SKM-1 (cell line): ENCODE measurements at regions not wholly inside any gene's neighbourhood (a gene's known extent, or its start where the extent isn't known, plus 50 kb on each side); places are given as distances from the start of the nearest gene placed in this dataset.

Experiments used
- DNase-seq: peaks from one replicate; lab custom pipeline; 2025; ENCODE audit not compliant: unreplicated experiment; lab: John Stamatoyannopoulos, UW

GRCh38 chr12:105942281-105942680 is 196.5 kb downstream of the NUAK1 start:
- DNase-seq, result no peak

DNA sequence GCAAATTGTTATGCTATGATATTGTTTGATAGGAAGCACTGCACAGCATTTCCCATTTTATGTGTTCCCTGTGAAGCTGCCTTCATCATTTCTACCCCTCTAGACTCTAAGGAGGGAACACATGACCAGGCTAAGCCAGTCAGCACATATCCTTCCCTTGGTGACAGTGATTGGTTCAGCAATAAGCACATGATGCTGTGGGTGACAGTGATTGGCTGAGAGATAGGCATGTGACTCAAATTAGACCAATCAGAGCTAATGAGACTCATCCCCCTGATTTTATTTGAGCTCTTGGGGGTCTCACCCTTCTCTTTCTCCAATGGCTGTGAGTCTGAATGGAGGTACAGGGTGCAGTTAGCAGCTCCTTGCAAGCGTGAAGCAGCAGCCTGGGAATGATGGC is 195.2 kb downstream of the NUAK1 start:
- no peak for DNase-seq

GRCh38 chr12:105944628-105945027 is 194.1 kb downstream of the NUAK1 start:
- no peak for DNase-seq

DNA sequence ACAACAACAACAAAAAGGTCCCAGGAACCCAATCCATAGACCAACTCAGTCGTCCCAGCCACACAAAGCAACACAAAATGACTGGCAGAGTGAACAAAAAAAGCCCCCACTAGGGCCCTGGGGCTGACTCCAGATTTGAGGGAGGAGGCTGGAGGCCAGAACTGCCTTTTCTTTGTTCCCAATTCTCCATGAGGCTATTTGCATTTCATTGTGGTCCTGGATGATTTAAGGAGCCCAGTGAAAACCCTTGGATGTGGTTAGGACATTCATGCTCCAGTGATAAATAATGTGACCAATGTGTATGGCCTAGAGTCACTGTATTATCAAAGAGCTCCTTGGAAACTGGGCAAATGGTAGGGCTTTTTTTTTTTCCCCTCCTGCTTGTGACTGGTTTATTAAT is 192.9 kb downstream of the NUAK1 start:
- no peak for DNase-seq

DNA sequence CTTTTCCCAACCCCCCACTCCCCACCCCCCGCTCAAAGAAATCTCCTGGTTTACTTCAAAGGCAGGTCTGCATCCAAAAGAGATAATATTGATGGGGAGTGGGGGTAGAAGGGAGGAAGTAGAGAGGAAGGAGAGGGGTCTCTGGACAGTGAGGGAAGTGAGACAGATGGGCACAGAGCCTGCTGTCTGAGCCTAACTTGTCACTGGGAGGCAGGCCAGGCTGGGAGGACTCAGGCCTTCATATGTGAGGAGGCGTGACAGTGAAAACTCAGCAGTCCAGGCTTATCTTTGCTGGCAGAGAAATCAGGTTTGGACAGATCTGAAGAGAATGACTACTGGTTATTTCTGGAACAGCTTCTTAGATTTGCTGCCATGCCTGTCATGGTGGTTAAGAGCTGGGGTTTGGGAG is 192.3 kb downstream of the NUAK1 start:
- DNase-seq, result no peak

DNA sequence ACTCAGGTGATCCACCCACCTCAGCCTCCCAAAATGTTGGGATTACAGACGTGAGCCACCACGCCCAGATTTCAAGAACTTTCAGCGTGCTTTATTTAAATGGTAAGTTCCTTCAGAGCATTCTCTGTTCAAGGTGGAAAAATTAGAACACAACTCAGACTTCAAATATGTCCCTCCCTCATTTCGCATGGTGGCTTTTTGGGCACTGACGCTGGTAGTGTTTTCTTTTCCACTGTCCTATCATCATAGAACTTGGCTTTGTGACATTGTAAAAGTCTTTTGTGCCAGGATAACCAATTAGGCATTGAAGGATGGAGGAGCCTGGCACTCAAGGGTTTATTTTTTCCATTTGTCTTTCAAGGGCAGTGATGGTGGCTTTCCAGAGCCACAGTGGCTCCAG is 190.8 kb downstream of the NUAK1 start:
- no peak for DNase-seq

DNA sequence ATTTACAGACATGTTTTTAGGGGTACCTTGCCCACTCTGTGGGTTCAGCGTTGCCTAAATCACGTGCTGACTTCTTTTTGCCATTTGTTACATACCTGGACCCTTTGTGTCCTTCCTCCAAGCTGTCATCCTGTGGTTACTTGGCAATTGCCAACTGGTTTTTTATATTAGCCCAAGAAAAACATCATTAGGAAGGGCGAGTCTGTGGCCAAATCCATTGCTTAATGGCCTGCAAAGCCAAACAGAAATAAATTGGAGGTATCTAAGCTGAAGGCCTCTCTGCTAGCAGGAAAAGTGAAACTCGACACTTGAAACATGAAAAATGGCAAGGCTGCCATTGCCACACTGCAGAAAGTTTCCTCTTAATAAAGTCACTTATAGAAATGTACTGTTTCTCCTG is 190.4 kb downstream of the NUAK1 start:
- DNase-seq, result no peak

- no peak for DNase-seq
These were observed 189.4 kb downstream of the NUAK1 start for GRCh38 chr12:105949391-105949790.

DNA sequence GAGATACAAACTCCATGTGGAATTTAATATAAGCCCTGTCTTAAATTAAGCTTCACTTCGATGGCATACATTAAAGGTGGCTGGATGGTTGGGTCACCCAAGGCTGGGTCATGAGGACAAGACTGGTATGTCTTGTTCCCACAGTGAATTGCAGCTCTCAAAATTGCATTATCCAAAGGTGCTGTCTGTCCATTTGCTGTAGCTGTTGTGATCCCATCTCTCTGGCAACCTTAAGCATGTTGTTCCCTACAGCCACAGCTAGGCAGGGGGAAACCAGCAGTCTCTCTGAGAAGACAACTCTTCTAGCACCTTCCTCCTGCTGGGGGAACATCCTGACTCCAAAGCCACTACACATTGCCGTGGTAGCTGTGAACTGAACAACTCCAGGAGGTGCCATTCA is 187.0 kb downstream of the NUAK1 start:
- no peak for DNase-seq

DNA sequence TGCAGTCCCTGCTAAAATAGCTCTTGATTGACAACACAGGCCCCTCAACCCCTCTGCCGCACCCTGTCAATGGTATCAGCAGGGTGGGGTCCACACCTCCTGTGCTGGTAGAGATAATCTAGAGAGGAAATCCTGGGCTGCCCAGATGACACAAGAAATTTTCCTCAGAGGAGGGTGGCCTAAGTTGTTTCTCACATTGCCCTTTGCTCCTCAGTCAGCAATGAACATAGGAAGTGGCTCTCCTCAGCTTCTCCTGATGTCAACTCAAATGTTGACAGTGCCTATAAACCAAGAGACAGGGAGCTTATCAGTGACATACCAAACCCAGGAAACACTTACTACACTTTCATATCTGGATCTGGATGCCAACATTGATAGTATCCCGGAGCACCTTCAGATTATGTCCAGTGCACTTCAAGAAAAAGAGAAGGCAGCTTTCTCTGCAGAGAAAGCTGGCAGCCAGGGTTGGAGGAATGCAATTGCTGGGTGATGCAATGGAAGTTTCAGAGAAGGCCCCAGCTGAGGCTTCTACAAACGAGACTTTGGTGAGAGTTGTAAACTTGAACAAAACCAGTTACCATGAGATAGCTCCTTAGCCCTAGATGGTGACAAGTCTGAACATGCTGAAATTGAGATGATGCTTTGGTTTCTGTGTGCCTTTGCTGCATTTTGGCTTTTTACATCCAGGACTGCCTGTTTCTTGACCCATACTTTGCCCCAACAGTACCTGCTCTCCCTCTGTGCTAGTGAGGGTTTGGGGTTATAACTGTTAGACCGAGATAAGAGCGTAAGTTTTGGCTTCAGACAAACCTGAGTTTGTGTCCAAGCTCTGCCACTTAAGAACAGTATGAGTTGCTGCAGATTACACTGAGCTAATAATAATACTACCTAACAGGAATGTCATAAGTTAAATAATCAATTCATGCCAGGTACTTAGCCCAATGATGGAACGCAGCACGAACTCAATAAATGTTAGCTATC is 183.5 kb downstream of the NUAK1 start:
- DNase-seq, result no peak

GRCh38 chr12:105955976-105956375 is 182.8 kb downstream of the NUAK1 start:
- no peak for DNase-seq

- no peak for DNase-seq
These were observed 181.9 kb downstream of the NUAK1 start for GRCh38 chr12:105956662-105957457.

DNA sequence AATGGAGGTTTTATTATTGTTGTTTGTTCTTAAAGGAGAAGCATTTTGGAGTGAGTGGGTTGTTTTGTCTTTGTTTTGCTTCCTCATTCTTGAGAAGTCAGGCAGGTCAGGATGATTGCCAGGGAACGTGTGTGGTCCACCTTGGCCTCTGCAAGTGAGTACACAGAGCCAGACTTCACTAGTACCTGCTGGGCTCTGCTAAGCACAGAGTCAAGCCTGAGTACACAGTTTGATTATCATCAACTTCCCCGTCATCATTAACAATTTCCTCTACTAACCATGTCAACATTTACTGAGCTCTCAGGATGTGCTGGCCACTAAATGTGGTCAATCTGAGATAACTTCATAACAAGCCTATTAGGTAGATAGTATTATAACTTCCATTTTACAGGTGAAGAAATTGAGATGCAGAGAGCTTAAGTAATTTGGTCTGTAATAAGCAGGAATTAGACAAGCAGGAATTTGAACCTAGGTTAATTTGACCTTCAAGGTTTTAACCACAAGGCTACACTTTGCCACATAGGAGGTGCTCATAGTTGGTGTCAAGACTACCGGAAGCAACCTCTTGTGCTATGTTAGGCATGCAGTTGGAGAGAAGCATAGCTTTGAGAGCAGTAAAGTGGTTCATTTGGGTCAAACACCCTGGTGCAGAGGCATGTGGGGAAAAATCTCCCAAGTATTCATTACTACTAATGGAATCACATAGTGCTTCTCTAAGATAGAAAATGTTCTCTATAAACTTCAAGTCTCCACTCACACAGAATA is 178.3 kb downstream of the NUAK1 start:
- DNase-seq, result no peak

- no peak for DNase-seq
These were observed 176.7 kb downstream of the NUAK1 start for GRCh38 chr12:105961821-105962671.

DNA sequence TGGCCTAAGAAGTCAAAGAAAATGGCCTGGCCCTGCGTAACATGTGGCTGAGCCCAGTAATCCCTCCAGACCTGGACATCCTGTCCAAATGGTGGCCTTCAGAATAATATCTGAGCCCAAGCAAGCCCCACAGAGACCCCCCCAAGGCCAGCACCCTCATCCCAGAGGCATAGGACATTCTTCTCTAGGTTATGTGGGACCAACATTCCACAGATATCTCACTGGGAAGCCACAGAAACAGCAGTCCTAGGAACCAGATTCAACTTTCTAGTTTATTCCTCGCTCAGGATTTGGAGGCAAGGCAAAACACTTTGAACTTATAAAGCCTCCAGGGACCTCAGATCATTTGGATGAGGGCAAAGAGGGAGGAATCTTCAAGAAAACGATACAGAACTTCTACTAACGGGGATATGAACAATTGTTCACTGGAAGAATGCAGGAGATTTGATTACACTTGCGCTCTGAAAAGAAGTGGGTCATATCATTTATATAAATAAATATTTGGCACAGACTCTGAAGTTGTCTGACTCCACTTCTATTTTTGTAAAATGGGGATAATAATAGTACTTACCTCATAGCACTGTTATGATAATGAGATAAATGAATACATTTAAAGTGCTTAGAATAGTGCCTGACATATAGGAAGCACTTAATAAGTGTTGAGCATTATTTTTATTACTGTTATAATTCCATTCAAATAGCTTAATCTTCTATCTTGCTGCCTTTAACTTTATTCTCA is 171.5 kb downstream of the NUAK1 start:
- no peak for DNase-seq

GRCh38 chr12:105968025-105968424 is 170.7 kb downstream of the NUAK1 start:
- no peak for DNase-seq

- DNase-seq, result no peak
These were observed 167.9 kb downstream of the NUAK1 start for GRCh38 chr12:105970885-105971284.

- no peak for DNase-seq
These were observed 164.0 kb downstream of the NUAK1 start for GRCh38 chr12:105974738-105975137.

DNA sequence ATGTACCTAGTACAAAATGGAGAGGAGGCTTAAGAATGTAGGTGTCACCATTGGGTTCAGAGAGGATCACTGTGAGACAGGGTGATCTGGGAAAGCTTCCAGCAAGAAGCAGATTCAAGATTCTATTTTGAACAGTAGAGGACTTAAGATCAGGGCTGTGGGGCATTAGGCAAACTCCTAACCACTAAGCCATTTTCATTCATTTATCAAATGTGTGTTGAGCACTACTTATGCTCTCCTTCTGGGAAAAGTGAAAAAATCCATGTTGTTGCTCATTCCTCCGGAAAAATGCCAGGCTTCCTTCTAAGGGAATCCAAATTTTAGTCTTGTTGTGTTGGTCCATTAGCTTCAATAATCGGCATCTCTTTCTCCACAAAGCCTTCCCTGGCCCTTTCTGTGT is 163.4 kb downstream of the NUAK1 start:
- DNase-seq, result no peak

GRCh38 chr12:105977236-105977635 is 161.5 kb downstream of the NUAK1 start:
- DNase-seq, result no peak
